Panc1 (cell line): ENCODE measurements at regions not wholly inside any gene's neighbourhood (a gene's known extent, or its start where the extent isn't known, plus 50 kb on each side); places are given as distances from the start of the nearest gene placed in this dataset.

ENCODE experiments used
- ATAC-seq: fragments of 200-7000 bp; cut with Tn5 transposase; 2 replicates; pipeline ENCODE4 v1.9.1; 2020; ENCODE audit warnings: mild to moderate bottlenecking, moderate library complexity
- BruUV-seq: library from RNA; stranded (reverse); fragments of 400-500 nt; replicated peaks from 2 replicates; lab custom pipeline; 2021; lab: Mats Ljungman, UMichigan
- CTCF ChIA-PET: fragments of 300-600 bp; sonication (Branson Sonifier 250); formaldehyde crosslinking; loops from one replicate; lab custom pipeline; 2022; ENCODE audit warnings: antibody characterized with exemption; lab: Charles Lee
- POLR2A ChIA-PET: fragments of 300-600 bp; sonication (Branson Sonifier 250); formaldehyde crosslinking; loops from one replicate; lab custom pipeline; 2022; ENCODE audit warnings: antibody characterized with exemption; lab: Charles Lee
- DNase-seq: peaks from one replicate; pipeline ENCODE4 v3.0.0-alpha.2; 2010; ENCODE audit warnings: low read depth, low spot score
- H3K27ac ChIP-seq: 2 replicates; pipeline ENCODE4 v1.5.1; 2011; ENCODE audit warnings: mild to moderate bottlenecking, low read length, inconsistent platforms
- H3K27me3 ChIP-seq: fragments of 200-500 bp; sonication (Bioruptor generic); 2 replicates; pipeline ENCODE4 v1.6.0; 2014; ENCODE audit warnings: low read length, inconsistent platforms; ENCODE audit not compliant: control insufficient read depth, insufficient read depth
- H3K36me3 ChIP-seq: fragments of 200-500 bp; sonication (Bioruptor generic); 2 replicates; pipeline ENCODE4 v1.5.1; 2014; ENCODE audit warnings: inconsistent platforms, mild to moderate bottlenecking, low read length, moderate library complexity; ENCODE audit not compliant: control insufficient read depth, insufficient read depth
- H3K4me1 ChIP-seq: 2 replicates; pipeline ENCODE4 v1.5.1; 2011; ENCODE audit warnings: inconsistent platforms, mild to moderate bottlenecking, low read length, moderate library complexity; ENCODE audit not compliant: control insufficient read depth, insufficient read depth
- H3K4me3 ChIP-seq, 2 experiments: 2 replicates each; pipeline ENCODE4 v1.5.1; 2011 to 2012; ENCODE audit warnings: low read depth in 2 of 2, low read length in 2 of 2, mild to moderate bottlenecking in 2 of 2, inconsistent platforms in 1 of 2, moderate library complexity in 1 of 2
- H3K9me3 ChIP-seq: fragments of 200-500 bp; sonication (Bioruptor generic); 2 replicates; pipeline ENCODE4 v1.5.1; 2014; ENCODE audit warnings: low read depth, mild to moderate bottlenecking, inconsistent platforms, low read length, moderate library complexity; ENCODE audit not compliant: control insufficient read depth, insufficient read depth
- POLR2AphosphoS5 ChIP-seq: IDR thresholded peaks from 2 replicates; pipeline ENCODE4 v1.6.1; 2012; ENCODE audit warnings: mild to moderate bottlenecking, low read depth, low read length, moderate library complexity
- SIN3A ChIP-seq: IDR thresholded peaks from 2 replicates; pipeline ENCODE4 v1.6.1; 2012; ENCODE audit warnings: low read depth, mild to moderate bottlenecking, low read length, moderate library complexity, borderline replicate concordance; ENCODE audit not compliant: insufficient read depth
- TCF7L2 ChIP-seq: IDR thresholded peaks from 2 replicates; pipeline ENCODE4 v1.6.1; 2011; ENCODE audit warnings: mild to moderate bottlenecking, low read depth, low read length, inconsistent platforms
- in situ Hi-C: cut with HindIII; loops from 2 replicates; pipeline ENCODE4 v1.10.0; 2016; ENCODE audit warnings: low sequenced_read_pairs, low pct_unique_long_range_greater_than_20kb
- intact Hi-C: fragments of 100-400 bp; cut with micrococcal nuclease; formaldehyde crosslinking; loops from one replicate; pipeline ENCODE4 v1.10.0; 2022; ENCODE audit not compliant: unreplicated experiment
- TF ChIP-seq, protein P1 (sequence below), 2 experiments: IDR thresholded peaks; 2 replicates each; pipeline ENCODE4 v1.6.1; 2011 to 2012; ENCODE audit warnings: low read depth in 2 of 2, control low read depth in 1 of 2, low read length in 1 of 2, mild to moderate bottlenecking in 1 of 2, moderate library complexity in 1 of 2; ENCODE audit not compliant: insufficient read depth in 1 of 2
- TF ChIP-seq, protein P2 (sequence below): fragments of 450-650 bp; IDR thresholded peaks from 2 replicates; pipeline ENCODE4 v1.5.1; 2017; ENCODE audit warnings: mild to moderate bottlenecking

DNA sequence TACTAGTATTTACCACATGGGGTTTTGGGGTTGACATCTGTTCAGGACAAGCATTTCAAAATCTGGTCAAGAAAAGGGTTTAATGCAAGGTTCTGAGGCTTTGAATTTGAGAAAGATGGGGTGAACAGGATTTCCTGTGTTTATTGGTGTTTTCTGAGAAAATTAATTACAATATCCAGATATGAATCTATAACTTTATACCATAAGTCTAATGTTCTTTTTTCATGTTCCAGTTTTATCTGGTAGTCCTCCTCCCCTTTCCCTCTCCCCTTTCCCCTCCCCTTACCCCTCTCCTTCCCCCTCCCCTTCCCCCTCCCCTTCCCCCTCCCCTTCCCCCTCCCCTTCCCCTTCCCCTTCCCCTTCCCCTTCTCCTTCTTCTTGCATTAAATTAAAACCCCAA, 1518.2 kb upstream of the TMEFF2 start:
- TF ChIP-seq, protein P1, sequence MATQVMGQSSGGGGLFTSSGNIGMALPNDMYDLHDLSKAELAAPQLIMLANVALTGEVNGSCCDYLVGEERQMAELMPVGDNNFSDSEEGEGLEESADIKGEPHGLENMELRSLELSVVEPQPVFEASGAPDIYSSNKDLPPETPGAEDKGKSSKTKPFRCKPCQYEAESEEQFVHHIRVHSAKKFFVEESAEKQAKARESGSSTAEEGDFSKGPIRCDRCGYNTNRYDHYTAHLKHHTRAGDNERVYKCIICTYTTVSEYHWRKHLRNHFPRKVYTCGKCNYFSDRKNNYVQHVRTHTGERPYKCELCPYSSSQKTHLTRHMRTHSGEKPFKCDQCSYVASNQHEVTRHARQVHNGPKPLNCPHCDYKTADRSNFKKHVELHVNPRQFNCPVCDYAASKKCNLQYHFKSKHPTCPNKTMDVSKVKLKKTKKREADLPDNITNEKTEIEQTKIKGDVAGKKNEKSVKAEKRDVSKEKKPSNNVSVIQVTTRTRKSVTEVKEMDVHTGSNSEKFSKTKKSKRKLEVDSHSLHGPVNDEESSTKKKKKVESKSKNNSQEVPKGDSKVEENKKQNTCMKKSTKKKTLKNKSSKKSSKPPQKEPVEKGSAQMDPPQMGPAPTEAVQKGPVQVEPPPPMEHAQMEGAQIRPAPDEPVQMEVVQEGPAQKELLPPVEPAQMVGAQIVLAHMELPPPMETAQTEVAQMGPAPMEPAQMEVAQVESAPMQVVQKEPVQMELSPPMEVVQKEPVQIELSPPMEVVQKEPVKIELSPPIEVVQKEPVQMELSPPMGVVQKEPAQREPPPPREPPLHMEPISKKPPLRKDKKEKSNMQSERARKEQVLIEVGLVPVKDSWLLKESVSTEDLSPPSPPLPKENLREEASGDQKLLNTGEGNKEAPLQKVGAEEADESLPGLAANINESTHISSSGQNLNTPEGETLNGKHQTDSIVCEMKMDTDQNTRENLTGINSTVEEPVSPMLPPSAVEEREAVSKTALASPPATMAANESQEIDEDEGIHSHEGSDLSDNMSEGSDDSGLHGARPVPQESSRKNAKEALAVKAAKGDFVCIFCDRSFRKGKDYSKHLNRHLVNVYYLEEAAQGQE (IDR thresholded peaks at IDR 0.05; ENCODE audit: insufficient read depth in 1 of 2, low read depth in 2 of 2, low read length in 1 of 2): no peak
- TF ChIP-seq POLR2AphosphoS5 (no peak), TCF7L2 (no peak), SIN3A (no peak)
- TF ChIP-seq, protein P2, sequence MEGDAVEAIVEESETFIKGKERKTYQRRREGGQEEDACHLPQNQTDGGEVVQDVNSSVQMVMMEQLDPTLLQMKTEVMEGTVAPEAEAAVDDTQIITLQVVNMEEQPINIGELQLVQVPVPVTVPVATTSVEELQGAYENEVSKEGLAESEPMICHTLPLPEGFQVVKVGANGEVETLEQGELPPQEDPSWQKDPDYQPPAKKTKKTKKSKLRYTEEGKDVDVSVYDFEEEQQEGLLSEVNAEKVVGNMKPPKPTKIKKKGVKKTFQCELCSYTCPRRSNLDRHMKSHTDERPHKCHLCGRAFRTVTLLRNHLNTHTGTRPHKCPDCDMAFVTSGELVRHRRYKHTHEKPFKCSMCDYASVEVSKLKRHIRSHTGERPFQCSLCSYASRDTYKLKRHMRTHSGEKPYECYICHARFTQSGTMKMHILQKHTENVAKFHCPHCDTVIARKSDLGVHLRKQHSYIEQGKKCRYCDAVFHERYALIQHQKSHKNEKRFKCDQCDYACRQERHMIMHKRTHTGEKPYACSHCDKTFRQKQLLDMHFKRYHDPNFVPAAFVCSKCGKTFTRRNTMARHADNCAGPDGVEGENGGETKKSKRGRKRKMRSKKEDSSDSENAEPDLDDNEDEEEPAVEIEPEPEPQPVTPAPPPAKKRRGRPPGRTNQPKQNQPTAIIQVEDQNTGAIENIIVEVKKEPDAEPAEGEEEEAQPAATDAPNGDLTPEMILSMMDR: no peak
- in situ Hi-C loops: no loop called here
- H3K27ac ChIP-seq: no peak overlapping the region
- no TSS peak for BruUV-seq
- CTCF ChIA-PET: no interaction called here
- no peaks in the 10 kb centered on the region for H3K27me3 ChIP-seq
- POLR2A ChIA-PET: no interaction called here
- no peaks in the 10 kb centered on the region for H3K36me3 ChIP-seq
- intact Hi-C loops: no loop called here
- ATAC-seq (no peak), DNase-seq (no peak)
- H3K4me3 ChIP-seq: no peak overlapping the region
- H3K9me3 ChIP-seq: no peaks in the 10 kb centered on the region
- no peaks in the 10 kb centered on the region for H3K4me1 ChIP-seq

DNA sequence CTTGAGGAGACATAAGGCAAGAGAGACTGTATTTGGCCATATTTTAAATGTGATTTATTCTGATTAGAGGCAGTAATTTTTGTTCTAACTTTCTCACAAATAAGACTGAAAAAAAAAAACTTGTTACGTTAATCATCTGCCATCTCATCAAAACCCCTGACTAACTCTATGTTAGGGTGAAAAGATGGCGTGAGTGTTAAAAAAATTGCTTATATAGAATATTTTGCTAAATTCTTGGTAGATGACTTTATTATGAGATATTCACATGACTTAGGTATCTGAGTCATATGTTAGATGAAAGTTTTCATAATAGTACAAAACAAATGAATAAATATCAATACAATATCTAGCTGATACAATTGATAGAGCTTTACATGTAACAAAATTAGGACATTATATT, 1508.7 kb upstream of the TMEFF2 start:
- H3K27ac ChIP-seq: no peak overlapping the region
- TF ChIP-seq, protein P2: no peak
- TF ChIP-seq, protein P1 (IDR thresholded peaks at IDR 0.05; ENCODE audit: insufficient read depth in 1 of 2, low read depth in 2 of 2, low read length in 1 of 2): no peak
- TF ChIP-seq TCF7L2 (no peak), SIN3A (no peak), POLR2AphosphoS5 (no peak)
- no TSS peak for BruUV-seq
- H3K4me3 ChIP-seq: no peak overlapping the region
- in situ Hi-C loops (no loop called here), intact Hi-C loops (no loop called here)
- DNase-seq (no peak), ATAC-seq (no peak)
- POLR2A ChIA-PET: no interaction called here
- no peaks in the 10 kb centered on the region for H3K9me3 ChIP-seq
- CTCF ChIA-PET: no interaction called here
- H3K4me1 ChIP-seq: no peaks in the 10 kb centered on the region
- no peaks in the 10 kb centered on the region for H3K27me3 ChIP-seq
- H3K36me3 ChIP-seq: no peaks in the 10 kb centered on the region
